Astrocyte of the spinal cord (primary cell): ENCODE measurements at regions not wholly inside any gene's neighbourhood (a gene's known extent, or its start where the extent isn't known, plus 50 kb on each side); places are given as distances from the start of the nearest gene placed in this dataset.

Experiments
- DNase-seq: peaks from one replicate; pipeline ENCODE4 v3.0.0; 2011; ENCODE audit warnings: low read depth, low spot score
- H3K4me3 ChIP-seq: 2 replicates; pipeline ENCODE4 v1.5.1; 2011; ENCODE audit warnings: low read depth, mild to moderate bottlenecking, low read length, moderate library complexity
- CTCF ChIP-seq: IDR thresholded peaks from 2 replicates; pipeline ENCODE4 v1.5.1; 2012; ENCODE audit warnings: low read depth, mild to moderate bottlenecking, low read length, inconsistent platforms
- in situ Hi-C: cut with HindIII; loops from 2 replicates; pipeline ENCODE4 v1.10.0; 2017; ENCODE audit warnings: low sequenced_read_pairs

GRCh38 chr13:101003566-101003965 is 329.0 kb upstream of the TMTC4 start:
- no peak for TF ChIP-seq CTCF
- in situ Hi-C loops = no loop called here
- no peak overlapping the region for H3K4me3 ChIP-seq
- DNase-seq = no peak

GRCh38 chr13:100989392-100989791 is 314.8 kb upstream of the TMTC4 start:
- no peak for DNase-seq
- H3K4me3 ChIP-seq = no peak overlapping the region
- in situ Hi-C loops = no loop called here
- TF ChIP-seq CTCF = no peak

- in situ Hi-C loops = no loop called here
- no peak for DNase-seq
- TF ChIP-seq CTCF = no peak
- no peak overlapping the region for H3K4me3 ChIP-seq
Observed at GRCh38 chr13:100988921-100989320, 314.3 kb upstream of the TMTC4 start.

GRCh38 chr13:100987948-100988347 is 313.4 kb upstream of the TMTC4 start:
- peak; percentile 57 for DNase-seq
- in situ Hi-C loops = no loop called here
- H3K4me3 ChIP-seq = no peak overlapping the region
- TF ChIP-seq CTCF = peak; percentile 62

- no peak for DNase-seq
- TF ChIP-seq CTCF = no peak
- H3K4me3 ChIP-seq = no peak overlapping the region
- in situ Hi-C loops = no loop called here
Observed at GRCh38 chr13:100986571-100986970, 312.0 kb upstream of the TMTC4 start.

- in situ Hi-C loops = no loop called here
- H3K4me3 ChIP-seq = no peak overlapping the region
- no peak for DNase-seq
- no peak for TF ChIP-seq CTCF
Observed at GRCh38 chr13:100984085-100984705, 309.6 kb upstream of the TMTC4 start.
